ENCODE measurements at regions not wholly inside any gene's neighbourhood (a gene's known extent, or its start where the extent isn't known, plus 50 kb on each side); places are given as distances from the start of the nearest gene placed in this dataset.

DNA sequence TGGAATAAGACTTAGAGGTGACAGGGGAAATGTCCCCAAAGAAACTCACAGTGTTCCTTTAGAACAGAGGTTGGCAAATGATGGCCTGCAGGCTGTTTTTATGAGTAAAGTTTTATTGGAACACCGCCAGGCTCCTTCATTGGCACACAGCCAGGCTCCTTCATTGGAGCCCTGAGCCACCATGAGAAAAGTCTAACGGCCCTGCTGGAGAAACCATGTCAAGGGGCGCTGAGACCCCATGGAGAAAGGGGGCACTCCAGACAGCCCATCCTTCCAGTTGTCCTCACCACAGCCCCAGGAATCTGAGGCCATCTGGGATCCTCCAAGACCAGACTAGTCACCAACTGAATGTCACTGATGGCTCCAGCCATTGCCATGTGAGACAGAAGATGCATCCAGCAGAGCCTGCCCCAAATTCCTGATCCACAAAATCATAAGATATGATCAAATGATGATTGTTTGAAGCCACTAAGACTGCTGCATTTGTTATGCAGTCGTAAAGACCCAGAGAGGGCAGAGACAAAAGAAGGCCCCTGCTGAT lies 88.2 kb upstream of the GPR26 start:
- TF ChIP-seq BACH2 (CRISPR knock-in tag; IDR thresholded peaks at IDR 0.05; ENCODE audit: borderline replicate concordance) (no peak), TOX (CRISPR knock-in tag; IDR thresholded peaks at IDR 0.05; ENCODE audit: borderline replicate concordance) (no peak), ESRRG (CRISPR knock-in tag; IDR thresholded peaks at IDR 0.05) (no peak), ZNF70 (CRISPR knock-in tag; IDR thresholded peaks at IDR 0.05) (no peak), TCF4 (CRISPR knock-in tag; IDR thresholded peaks at IDR 0.05; ENCODE audit: borderline replicate concordance) (no peak), RARB (CRISPR knock-in tag; IDR thresholded peaks at IDR 0.05) (no peak), ZNF565 (CRISPR knock-in tag; conservative IDR thresholded peaks at IDR 0.05; ENCODE audit: low read depth) (no peak), ZFP3 (CRISPR knock-in tag; IDR thresholded peaks at IDR 0.05) (no peak), PPARA (CRISPR knock-in tag; IDR thresholded peaks at IDR 0.05; ENCODE audit: borderline replicate concordance) (no peak), ZNF8 (CRISPR knock-in tag; IDR thresholded peaks at IDR 0.05) (no peak)
- TF ChIP-seq, protein P1, sequence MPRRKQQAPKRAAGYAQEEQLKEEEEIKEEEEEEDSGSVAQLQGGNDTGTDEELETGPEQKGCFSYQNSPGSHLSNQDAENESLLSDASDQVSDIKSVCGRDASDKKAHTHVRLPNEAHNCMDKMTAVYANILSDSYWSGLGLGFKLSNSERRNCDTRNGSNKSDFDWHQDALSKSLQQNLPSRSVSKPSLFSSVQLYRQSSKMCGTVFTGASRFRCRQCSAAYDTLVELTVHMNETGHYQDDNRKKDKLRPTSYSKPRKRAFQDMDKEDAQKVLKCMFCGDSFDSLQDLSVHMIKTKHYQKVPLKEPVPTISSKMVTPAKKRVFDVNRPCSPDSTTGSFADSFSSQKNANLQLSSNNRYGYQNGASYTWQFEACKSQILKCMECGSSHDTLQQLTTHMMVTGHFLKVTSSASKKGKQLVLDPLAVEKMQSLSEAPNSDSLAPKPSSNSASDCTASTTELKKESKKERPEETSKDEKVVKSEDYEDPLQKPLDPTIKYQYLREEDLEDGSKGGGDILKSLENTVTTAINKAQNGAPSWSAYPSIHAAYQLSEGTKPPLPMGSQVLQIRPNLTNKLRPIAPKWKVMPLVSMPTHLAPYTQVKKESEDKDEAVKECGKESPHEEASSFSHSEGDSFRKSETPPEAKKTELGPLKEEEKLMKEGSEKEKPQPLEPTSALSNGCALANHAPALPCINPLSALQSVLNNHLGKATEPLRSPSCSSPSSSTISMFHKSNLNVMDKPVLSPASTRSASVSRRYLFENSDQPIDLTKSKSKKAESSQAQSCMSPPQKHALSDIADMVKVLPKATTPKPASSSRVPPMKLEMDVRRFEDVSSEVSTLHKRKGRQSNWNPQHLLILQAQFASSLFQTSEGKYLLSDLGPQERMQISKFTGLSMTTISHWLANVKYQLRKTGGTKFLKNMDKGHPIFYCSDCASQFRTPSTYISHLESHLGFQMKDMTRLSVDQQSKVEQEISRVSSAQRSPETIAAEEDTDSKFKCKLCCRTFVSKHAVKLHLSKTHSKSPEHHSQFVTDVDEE (CRISPR knock-in tag; IDR thresholded peaks at IDR 0.05): no peak
- TF ChIP-seq, protein P2, sequence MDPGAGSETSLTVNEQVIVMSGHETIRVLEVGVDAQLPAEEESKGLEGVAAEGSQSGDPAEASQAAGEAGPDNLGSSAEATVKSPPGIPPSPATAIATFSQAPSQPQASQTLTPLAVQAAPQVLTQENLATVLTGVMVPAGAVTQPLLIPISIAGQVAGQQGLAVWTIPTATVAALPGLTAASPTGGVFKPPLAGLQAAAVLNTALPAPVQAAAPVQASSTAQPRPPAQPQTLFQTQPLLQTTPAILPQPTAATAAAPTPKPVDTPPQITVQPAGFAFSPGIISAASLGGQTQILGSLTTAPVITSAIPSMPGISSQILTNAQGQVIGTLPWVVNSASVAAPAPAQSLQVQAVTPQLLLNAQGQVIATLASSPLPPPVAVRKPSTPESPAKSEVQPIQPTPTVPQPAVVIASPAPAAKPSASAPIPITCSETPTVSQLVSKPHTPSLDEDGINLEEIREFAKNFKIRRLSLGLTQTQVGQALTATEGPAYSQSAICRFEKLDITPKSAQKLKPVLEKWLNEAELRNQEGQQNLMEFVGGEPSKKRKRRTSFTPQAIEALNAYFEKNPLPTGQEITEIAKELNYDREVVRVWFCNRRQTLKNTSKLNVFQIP (CRISPR knock-in tag; IDR thresholded peaks at IDR 0.05; ENCODE audit: borderline replicate concordance, low read depth): no peak
- TF ChIP-seq, protein P3, sequence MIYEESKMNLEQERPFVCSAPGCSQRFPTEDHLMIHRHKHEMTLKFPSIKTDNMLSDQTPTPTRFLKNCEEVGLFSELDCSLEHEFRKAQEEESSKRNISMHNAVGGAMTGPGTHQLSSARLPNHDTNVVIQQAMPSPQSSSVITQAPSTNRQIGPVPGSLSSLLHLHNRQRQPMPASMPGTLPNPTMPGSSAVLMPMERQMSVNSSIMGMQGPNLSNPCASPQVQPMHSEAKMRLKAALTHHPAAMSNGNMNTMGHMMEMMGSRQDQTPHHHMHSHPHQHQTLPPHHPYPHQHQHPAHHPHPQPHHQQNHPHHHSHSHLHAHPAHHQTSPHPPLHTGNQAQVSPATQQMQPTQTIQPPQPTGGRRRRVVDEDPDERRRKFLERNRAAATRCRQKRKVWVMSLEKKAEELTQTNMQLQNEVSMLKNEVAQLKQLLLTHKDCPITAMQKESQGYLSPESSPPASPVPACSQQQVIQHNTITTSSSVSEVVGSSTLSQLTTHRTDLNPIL (CRISPR knock-in tag; IDR thresholded peaks at IDR 0.05; ENCODE audit: low read depth): no peak
- ATAC-seq: no peak

DNA sequence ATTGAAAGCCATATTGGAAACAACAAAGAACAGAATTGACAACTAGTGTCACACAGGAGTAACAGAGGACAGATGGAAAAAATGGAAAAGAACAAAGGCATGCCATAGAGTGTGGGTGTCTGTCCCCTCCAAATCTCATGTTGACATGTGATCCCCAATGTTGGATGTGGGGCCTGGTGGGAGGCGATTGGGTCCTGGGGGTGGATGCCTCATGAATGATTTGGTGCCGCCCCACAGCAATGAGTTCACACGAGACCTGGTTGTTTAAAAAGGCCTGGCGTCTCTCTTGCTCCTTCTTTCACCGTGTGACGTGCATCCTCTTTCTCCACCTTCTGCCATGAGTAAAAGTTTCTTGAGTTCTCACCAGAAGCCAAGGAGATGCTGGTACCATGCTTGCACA lies 87.4 kb upstream of the GPR26 start:
- no peak for ATAC-seq
- TF ChIP-seq ZNF70 (CRISPR knock-in tag; IDR thresholded peaks at IDR 0.05): no peak
- no peak for TF ChIP-seq ESRRG (CRISPR knock-in tag; IDR thresholded peaks at IDR 0.05)
- no peak for TF ChIP-seq CSDC2 (CRISPR knock-in tag; IDR thresholded peaks at IDR 0.05)
- TF ChIP-seq ARNTL (CRISPR knock-in tag; IDR thresholded peaks at IDR 0.05; ENCODE audit: borderline replicate concordance, low read depth): no peak
- TF ChIP-seq ZFP3 (CRISPR knock-in tag; IDR thresholded peaks at IDR 0.05): no peak
- no peak for TF ChIP-seq GLIS3 (CRISPR knock-in tag; IDR thresholded peaks at IDR 0.05)
- TF ChIP-seq ZC3H10 (CRISPR knock-in tag; IDR thresholded peaks at IDR 0.05): no peak
- no peak for TF ChIP-seq PPARA (CRISPR knock-in tag; IDR thresholded peaks at IDR 0.05; ENCODE audit: borderline replicate concordance)
- TF ChIP-seq TOX (CRISPR knock-in tag; IDR thresholded peaks at IDR 0.05; ENCODE audit: borderline replicate concordance): no peak
- TF ChIP-seq ZNF565 (CRISPR knock-in tag; conservative IDR thresholded peaks at IDR 0.05; ENCODE audit: low read depth): no peak
- TF ChIP-seq, protein P4, sequence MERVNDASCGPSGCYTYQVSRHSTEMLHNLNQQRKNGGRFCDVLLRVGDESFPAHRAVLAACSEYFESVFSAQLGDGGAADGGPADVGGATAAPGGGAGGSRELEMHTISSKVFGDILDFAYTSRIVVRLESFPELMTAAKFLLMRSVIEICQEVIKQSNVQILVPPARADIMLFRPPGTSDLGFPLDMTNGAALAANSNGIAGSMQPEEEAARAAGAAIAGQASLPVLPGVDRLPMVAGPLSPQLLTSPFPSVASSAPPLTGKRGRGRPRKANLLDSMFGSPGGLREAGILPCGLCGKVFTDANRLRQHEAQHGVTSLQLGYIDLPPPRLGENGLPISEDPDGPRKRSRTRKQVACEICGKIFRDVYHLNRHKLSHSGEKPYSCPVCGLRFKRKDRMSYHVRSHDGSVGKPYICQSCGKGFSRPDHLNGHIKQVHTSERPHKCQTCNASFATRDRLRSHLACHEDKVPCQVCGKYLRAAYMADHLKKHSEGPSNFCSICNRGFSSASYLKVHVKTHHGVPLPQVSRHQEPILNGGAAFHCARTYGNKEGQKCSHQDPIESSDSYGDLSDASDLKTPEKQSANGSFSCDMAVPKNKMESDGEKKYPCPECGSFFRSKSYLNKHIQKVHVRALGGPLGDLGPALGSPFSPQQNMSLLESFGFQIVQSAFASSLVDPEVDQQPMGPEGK (CRISPR knock-in tag; IDR thresholded peaks at IDR 0.05; ENCODE audit: borderline replicate concordance): no peak
- TF ChIP-seq, protein P2 (CRISPR knock-in tag; IDR thresholded peaks at IDR 0.05; ENCODE audit: borderline replicate concordance, low read depth): no peak
- TF ChIP-seq, protein P5, sequence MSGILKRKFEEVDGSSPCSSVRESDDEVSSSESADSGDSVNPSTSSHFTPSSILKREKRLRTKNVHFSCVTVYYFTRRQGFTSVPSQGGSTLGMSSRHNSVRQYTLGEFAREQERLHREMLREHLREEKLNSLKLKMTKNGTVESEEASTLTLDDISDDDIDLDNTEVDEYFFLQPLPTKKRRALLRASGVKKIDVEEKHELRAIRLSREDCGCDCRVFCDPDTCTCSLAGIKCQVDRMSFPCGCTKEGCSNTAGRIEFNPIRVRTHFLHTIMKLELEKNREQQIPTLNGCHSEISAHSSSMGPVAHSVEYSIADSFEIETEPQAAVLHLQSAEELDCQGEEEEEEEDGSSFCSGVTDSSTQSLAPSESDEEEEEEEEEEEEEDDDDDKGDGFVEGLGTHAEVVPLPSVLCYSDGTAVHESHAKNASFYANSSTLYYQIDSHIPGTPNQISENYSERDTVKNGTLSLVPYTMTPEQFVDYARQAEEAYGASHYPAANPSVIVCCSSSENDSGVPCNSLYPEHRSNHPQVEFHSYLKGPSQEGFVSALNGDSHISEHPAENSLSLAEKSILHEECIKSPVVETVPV (CRISPR knock-in tag; IDR thresholded peaks at IDR 0.05): no peak
- no peak for TF ChIP-seq ZNF8 (CRISPR knock-in tag; IDR thresholded peaks at IDR 0.05)
- TF ChIP-seq, protein P1 (CRISPR knock-in tag; IDR thresholded peaks at IDR 0.05): no peak

Data from SK-N-SH treated with all-trans-retinoic acid at 6 μM for 48 hours (cell line).